ENCODE measurements at regions not wholly inside any gene's neighbourhood (a gene's known extent, or its start where the extent isn't known, plus 50 kb on each side); places are given as distances from the start of the nearest gene placed in this dataset.

DNA sequence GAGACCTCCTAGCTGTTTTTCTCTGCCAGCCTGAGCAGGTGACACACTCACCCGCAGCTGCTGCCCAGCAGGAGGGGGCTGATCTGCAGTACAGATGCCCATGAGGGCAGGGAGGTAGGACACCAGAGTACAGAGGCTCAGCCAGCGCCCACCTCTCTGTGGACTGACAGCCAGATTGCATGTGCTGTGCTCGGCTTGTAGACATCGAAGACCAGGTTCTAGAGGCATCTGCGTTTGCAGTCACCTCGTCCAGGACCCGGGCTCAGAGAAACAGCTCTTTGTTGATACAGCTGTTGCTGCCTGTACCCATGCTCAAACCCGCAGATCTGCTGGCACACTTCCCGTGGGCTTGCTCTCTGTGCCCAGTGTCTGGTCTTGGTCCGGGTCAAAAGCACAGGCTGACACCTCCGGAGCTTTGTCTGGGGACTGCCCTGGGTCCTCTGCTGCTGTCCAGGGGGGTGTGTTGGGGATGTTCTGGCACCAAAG, 224.7 kb downstream of the GLRX3 start:
- no peak overlapping the region for H3K4me3 ChIP-seq (ENCODE audit: low read length)
- H3K36me3 ChIP-seq (ENCODE audit: insufficient read depth, low read length), result no peaks in the 10 kb centered on the region
- no peaks in the 10 kb centered on the region for H3K4me1 ChIP-seq (ENCODE audit: insufficient read depth, low read length)
- WGBS, result 91% methylated on average over 11 of the region's 11 CpGs
- no peaks in the 10 kb centered on the region for H3K27me3 ChIP-seq (ENCODE audit: insufficient read depth, low read length)
- no peak overlapping the region for H3K27ac ChIP-seq (ENCODE audit: low read depth, low read length)
- no peaks in the 10 kb centered on the region for H3K9me3 ChIP-seq (ENCODE audit: insufficient read depth, low read depth, low read length)
- no peak overlapping the region for H3K9ac ChIP-seq (ENCODE audit: low read depth, low read length)

DNA sequence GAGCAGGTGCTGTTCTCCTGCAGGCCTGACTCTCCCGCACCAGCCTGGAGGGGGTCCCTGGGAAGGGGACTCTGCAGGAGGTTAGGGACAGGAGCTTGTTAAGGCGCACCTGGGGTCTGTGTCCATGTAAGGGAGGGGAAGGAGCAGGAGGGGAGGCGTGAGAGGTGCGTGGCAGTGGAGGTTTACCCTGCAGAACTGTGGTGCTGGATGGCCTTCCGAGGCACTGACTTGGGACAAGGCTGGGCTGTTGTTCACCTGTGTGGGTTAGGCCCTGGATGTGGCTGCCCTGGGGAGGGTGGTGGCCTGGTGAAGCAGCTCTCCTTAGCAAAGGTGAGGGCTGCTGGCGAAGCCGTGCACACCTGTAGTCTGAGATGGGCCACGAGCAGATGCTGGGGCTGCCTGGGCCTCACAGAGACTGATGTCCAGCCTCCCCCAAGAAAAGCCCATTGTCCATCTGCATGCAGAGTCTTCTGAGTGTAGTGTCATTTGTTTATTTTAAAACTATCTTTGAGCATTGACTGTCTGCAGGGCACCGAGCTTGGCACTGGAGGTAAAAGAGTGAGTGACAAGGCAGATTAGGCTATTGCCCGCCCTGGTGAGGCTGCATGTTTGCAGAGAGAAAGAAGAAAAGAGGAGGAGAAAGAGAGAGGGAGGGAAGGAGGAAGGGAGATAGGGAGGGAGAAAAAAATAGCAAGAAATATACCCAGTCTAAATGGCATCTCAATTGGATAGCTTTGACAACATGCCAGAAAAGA, 225.3 kb downstream of the GLRX3 start:
- Histone ChIP-seq H3K4me3 (ENCODE audit: low read length) (no peak overlapping the region), H3K4me1 (ENCODE audit: insufficient read depth, low read length) (no peaks in the 10 kb centered on the region), H3K36me3 (ENCODE audit: insufficient read depth, low read length) (no peaks in the 10 kb centered on the region), H3K27me3 (ENCODE audit: insufficient read depth, low read length) (no peaks in the 10 kb centered on the region), H3K9ac (ENCODE audit: low read depth, low read length) (no peak overlapping the region), H3K27ac (ENCODE audit: low read depth, low read length) (no peak overlapping the region), H3K9me3 (ENCODE audit: insufficient read depth, low read depth, low read length) (no peaks in the 10 kb centered on the region)
- WGBS, result 92% methylated on average over 10 of the region's 10 CpGs

DNA sequence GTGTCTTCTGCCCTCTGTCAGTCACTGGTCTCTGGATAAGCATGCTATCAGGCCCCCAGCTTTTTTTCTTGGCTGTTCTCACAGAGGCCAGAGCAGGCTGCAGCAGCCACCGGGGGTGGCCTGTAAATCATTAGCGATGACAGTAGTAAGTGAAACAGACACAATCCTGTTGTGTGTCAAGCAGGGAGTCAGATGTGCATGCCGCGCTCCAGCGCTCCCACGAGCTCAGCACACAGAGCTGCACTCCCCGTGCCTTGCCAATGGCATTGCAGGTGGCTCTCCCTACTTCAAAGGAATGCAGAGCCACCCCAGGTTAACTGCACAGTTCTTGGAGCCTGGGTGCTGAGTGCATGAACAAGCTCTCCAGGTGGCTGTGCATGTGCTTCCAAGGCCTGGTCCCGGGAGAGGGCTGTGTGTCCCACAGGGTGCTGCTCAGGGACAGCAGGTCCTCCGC, 226.1 kb downstream of the GLRX3 start:
- Histone ChIP-seq H3K36me3 (ENCODE audit: insufficient read depth, low read length) (no peaks in the 10 kb centered on the region), H3K27me3 (ENCODE audit: insufficient read depth, low read length) (no peaks in the 10 kb centered on the region), H3K4me1 (ENCODE audit: insufficient read depth, low read length) (no peaks in the 10 kb centered on the region), H3K4me3 (ENCODE audit: low read length) (no peak overlapping the region), H3K27ac (ENCODE audit: low read depth, low read length) (no peak overlapping the region), H3K9me3 (ENCODE audit: insufficient read depth, low read depth, low read length) (no peaks in the 10 kb centered on the region), H3K9ac (ENCODE audit: low read depth, low read length) (no peak overlapping the region)
- 90% methylated on average over 9 of the region's 9 CpGs for WGBS

DNA sequence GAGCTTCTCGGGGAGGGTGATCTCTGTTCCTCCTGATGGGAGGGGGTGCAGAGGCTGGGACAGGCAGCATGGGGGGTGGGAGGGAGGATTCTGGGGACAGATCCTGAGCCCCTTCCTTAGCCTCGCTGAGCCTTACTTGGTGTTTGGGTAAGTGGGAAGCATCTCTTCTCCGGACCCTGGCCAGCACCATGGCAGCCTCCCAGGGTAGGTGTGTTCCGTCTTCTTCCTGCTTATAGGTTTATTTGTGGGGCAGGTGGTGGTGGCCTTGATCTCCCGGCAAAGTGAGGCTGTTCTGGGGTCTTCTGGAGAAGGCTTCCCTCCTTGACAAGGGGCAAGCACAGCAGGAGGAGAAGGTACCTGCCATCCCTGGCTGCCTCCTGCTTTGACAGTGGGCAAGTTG, 226.9 kb downstream of the GLRX3 start:
- Histone ChIP-seq H3K9me3 (ENCODE audit: insufficient read depth, low read depth, low read length) (no peaks in the 10 kb centered on the region), H3K9ac (ENCODE audit: low read depth, low read length) (no peak overlapping the region), H3K4me1 (ENCODE audit: insufficient read depth, low read length) (no peaks in the 10 kb centered on the region), H3K36me3 (ENCODE audit: insufficient read depth, low read length) (no peaks in the 10 kb centered on the region), H3K27ac (ENCODE audit: low read depth, low read length) (no peak overlapping the region), H3K4me3 (ENCODE audit: low read length) (no peak overlapping the region), H3K27me3 (ENCODE audit: insufficient read depth, low read length) (no peaks in the 10 kb centered on the region)
- WGBS, result 87% methylated on average over 5 of the region's 5 CpGs

DNA sequence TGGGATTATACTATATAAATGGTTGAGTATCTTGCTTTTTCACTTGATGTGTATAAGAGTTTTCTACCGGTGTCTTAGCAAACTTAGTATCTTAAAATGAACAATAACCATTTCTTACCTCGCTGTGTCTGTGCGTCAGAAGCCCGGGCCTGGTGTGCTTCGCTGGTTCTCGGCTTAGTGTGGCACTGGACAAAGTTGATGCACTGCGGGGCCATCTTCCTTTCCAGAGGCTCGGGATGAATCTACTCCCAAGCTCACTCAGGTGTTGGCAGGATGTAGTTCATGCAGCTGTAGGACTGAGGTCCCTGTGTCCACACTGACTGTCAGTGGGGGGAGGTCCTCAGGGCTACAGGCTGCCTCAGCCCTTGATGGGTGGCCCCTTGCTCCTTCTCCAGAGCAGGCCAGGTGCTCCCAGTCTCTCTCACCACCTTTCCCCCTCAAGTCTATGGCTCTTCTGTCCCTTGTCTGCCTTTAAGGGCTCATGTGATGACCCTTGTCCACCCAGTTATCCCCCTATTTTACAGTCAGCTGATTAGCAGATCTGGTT, 227.8 kb downstream of the GLRX3 start:
- H3K4me3 ChIP-seq (ENCODE audit: low read length), result no peak overlapping the region
- no peaks in the 10 kb centered on the region for H3K27me3 ChIP-seq (ENCODE audit: insufficient read depth, low read length)
- H3K9me3 ChIP-seq (ENCODE audit: insufficient read depth, low read depth, low read length), result no peaks in the 10 kb centered on the region
- no peak overlapping the region for H3K27ac ChIP-seq (ENCODE audit: low read depth, low read length)
- no peaks in the 10 kb centered on the region for H3K36me3 ChIP-seq (ENCODE audit: insufficient read depth, low read length)
- WGBS, result 97% methylated on average over 7 of the region's 8 CpGs
- H3K9ac ChIP-seq (ENCODE audit: low read depth, low read length), result no peak overlapping the region
- no peaks in the 10 kb centered on the region for H3K4me1 ChIP-seq (ENCODE audit: insufficient read depth, low read length)

DNA sequence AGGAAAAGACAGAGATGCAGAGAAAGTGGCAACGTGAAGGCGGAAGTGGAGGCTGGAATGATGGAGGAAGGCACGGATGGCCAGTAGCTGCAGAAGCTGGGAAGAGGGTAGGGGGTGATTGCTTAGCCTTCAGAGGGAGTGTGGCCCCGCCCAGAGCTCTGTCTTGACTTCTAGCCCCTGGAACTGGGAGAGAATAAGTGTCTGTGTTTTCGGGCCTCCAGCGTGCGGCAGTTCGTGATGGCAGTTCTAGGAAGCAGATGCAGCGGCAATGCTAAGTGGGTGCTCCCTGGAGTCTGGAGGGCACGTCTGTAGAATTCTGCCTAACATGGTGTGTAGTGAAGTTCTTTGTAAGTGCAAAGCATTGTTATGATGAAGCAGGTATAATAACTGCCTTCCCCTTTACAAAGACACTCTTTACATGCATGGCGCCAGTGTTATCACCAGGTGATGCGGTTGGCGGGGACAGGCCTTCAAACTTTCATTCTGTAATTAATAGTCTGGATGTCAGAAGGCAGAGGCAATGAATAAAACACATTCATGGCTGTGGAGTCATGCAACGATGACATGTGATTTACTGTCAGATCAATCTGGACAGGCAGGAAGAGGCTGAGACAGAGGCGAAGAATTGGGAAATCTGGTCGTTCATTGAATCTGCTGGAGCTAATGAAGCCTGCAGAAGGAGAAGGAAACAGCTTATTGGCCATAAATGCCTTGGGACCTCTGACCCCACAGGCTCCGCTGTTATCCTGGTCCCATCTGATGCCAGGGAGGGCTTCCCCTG, 228.6 kb downstream of the GLRX3 start:
- Histone ChIP-seq H3K4me1 (ENCODE audit: insufficient read depth, low read length) (no peaks in the 10 kb centered on the region), H3K4me3 (ENCODE audit: low read length) (no peak overlapping the region), H3K27ac (ENCODE audit: low read depth, low read length) (no peak overlapping the region), H3K27me3 (ENCODE audit: insufficient read depth, low read length) (no peaks in the 10 kb centered on the region), H3K9me3 (ENCODE audit: insufficient read depth, low read depth, low read length) (no peaks in the 10 kb centered on the region), H3K36me3 (ENCODE audit: insufficient read depth, low read length) (no peaks in the 10 kb centered on the region), H3K9ac (ENCODE audit: low read depth, low read length) (no peak overlapping the region)
- WGBS, result 84% methylated on average over 17 of the region's 17 CpGs

DNA sequence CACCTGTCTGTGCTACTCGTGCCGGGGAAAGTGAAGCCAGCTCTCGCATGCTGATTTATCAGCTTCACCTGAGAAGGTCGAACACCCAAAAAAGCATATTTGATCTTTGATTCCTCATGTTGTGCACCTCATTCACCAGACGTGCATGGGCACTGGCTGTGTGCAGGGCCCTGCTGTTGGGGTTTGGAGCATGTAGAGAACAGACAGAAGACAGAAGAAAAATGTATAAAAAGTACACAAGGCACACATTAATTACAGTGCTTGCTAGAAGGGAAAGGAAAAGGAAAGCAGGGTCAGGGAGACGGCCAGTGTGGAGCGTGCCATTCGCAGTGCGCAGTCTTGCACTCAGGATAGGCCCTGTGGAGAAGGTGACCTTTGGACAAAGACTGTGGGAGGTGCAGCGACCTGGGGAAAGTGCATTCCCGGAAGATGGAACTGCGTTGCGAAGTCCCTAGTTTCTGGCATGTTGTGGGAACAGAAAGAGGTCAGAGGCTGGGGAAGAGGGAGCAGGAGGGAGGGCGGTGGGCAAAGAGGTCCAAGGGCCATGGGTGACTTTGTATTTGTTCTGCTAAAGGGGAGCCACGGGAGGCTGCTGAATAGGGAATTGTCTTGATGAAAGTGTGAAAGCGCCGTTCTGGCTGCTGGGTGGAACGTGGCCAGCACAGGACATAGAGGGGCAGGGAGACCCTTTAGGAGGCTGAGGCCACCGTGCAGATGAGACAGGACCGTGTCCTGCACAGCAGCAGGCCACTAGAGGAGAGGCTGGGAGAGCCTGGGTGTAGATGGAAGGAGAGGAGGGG, 232.8 kb downstream of the GLRX3 start:
- no peaks in the 10 kb centered on the region for H3K4me1 ChIP-seq (ENCODE audit: insufficient read depth, low read length)
- WGBS, result 87% methylated on average over 20 of the region's 20 CpGs
- H3K9ac ChIP-seq (ENCODE audit: low read depth, low read length), result no peak overlapping the region
- no peak overlapping the region for H3K4me3 ChIP-seq (ENCODE audit: low read length)
- no peaks in the 10 kb centered on the region for H3K27me3 ChIP-seq (ENCODE audit: insufficient read depth, low read length)
- H3K27ac ChIP-seq (ENCODE audit: low read depth, low read length), result no peak overlapping the region
- no peaks in the 10 kb centered on the region for H3K9me3 ChIP-seq (ENCODE audit: insufficient read depth, low read depth, low read length)
- no peaks in the 10 kb centered on the region for H3K36me3 ChIP-seq (ENCODE audit: insufficient read depth, low read length)

DNA sequence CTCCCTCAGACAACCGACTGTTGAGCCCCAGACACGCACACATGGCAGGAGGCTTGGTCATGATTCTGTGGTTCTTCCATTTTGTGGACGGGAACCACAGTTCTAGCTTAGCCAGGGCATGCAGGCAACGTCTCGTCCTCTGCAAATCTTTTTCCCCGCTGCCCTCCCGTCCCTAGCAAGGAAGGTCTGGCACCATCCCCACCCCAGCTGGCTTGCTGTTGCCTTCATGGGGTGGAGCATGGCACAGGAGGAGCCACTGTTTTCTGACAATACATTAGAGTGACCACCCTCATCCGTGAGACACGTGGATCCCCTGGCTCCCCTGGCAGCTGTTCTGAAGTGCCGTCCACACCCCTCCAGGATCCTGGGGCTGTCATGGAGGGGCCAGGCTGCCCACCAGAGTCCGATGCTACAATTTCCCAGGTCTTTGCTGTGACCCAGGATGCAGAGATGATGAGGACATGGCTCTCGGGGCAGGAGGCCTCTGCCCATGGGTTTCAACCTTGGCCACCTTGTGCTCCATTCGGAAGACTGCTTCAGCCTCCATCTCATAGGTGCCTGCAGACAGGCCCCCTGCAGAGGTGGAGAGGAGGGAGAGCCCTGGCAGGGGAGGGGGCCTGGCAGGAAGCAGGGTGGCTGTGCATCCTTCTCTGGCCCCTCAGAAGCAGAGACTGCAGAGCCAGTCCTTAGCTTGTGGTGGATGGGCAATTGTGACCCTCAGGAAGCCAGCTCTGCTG, 233.6 kb downstream of the GLRX3 start:
- H3K27me3 ChIP-seq (ENCODE audit: insufficient read depth, low read length), result no peaks in the 10 kb centered on the region
- no peaks in the 10 kb centered on the region for H3K36me3 ChIP-seq (ENCODE audit: insufficient read depth, low read length)
- no peaks in the 10 kb centered on the region for H3K9me3 ChIP-seq (ENCODE audit: insufficient read depth, low read depth, low read length)
- no peaks in the 10 kb centered on the region for H3K4me1 ChIP-seq (ENCODE audit: insufficient read depth, low read length)
- WGBS, result 82% methylated on average over 13 of the region's 13 CpGs
- H3K9ac ChIP-seq (ENCODE audit: low read depth, low read length), result no peak overlapping the region
- H3K4me3 ChIP-seq (ENCODE audit: low read length), result no peak overlapping the region
- H3K27ac ChIP-seq (ENCODE audit: low read depth, low read length), result no peak overlapping the region

DNA sequence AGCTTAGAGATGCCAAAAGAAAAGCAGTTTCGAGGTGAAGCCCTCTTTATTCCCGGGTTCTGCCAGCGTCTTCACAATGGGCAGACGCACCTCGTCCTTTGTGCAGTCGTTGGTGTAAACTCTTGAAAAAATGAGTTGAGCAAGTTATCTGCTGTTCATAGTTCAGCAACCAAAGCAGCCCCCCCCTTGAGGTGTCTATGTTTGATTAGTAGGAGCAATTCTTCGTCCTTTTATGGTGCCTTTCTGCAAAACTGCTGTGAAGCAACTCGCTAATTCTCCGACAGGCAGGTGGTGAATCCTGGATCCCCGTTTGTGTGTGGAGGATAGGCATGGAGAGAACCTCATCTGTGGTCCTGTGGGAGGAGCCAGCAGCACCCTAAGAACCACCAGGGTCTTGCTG, 234.5 kb downstream of the GLRX3 start:
- 94% methylated on average over 10 of the region's 10 CpGs for WGBS
- Histone ChIP-seq H3K4me3 (ENCODE audit: low read length) (no peak overlapping the region), H3K27ac (ENCODE audit: low read depth, low read length) (no peak overlapping the region)

DNA sequence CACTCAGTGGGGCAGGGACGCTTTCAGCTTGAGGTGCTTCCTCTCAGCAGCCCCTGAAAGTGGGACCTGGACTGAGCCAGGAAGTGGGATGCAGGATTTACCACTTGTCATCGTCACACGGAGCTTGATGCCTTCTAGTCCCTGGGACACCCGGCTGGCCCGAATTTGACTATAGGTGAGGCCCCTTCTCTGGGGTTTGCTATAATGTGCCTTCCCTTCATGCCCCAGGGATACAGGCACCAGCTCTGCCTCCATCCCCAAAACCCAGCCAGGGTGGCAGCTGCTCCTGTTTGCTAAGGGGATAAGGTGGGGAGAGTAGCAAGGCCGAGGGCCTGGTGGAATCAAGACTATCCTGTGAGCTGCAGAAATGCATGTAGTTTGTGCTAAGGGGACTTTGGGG, 235.0 kb downstream of the GLRX3 start:
- Histone ChIP-seq H3K9ac (ENCODE audit: low read depth, low read length) (no peak overlapping the region), H3K9me3 (ENCODE audit: insufficient read depth, low read depth, low read length) (no peaks in the 10 kb centered on the region), H3K27me3 (ENCODE audit: insufficient read depth, low read length) (no peaks in the 10 kb centered on the region), H3K4me3 (ENCODE audit: low read length) (no peak overlapping the region), H3K36me3 (ENCODE audit: insufficient read depth, low read length) (no peaks in the 10 kb centered on the region), H3K4me1 (ENCODE audit: insufficient read depth, low read length) (no peaks in the 10 kb centered on the region), H3K27ac (ENCODE audit: low read depth, low read length) (no peak overlapping the region)
- WGBS, result 93% methylated on average over 6 of the region's 6 CpGs

More for the DNA sequence above, 234.5 kb downstream of the GLRX3 start:
- no peak overlapping the region for H3K9ac ChIP-seq (ENCODE audit: low read depth, low read length)
- H3K4me1 ChIP-seq (ENCODE audit: insufficient read depth, low read length), result no peaks in the 10 kb centered on the region
- H3K36me3 ChIP-seq (ENCODE audit: insufficient read depth, low read length), result no peaks in the 10 kb centered on the region
- H3K27me3 ChIP-seq (ENCODE audit: insufficient read depth, low read length), result no peaks in the 10 kb centered on the region
- no peaks in the 10 kb centered on the region for H3K9me3 ChIP-seq (ENCODE audit: insufficient read depth, low read depth, low read length)

Measured in HUES64 (cell line).